CD4-positive, alpha-beta T cell (primary cell): ENCODE measurements at regions not wholly inside any gene's neighbourhood (a gene's known extent, or its start where the extent isn't known, plus 50 kb on each side); places are given as distances from the start of the nearest gene placed in this dataset.

Experiments
- ATAC-seq: fragments of 200-7000 bp; cut with Tn5 transposase; one replicate; pipeline ENCODE4 v1.10.0; 2022; ENCODE audit warnings: mild to moderate bottlenecking; ENCODE audit not compliant: poor library complexity
- CTCF ChIA-PET: fragments of 350-600 bp; sonication (Branson Sonifier 250); formaldehyde crosslinking; loops from one replicate; lab custom pipeline; 2021; ENCODE audit warnings: antibody characterized with exemption, inconsistent platforms; lab: Charles Lee
- POLR2A ChIA-PET: fragments of 350-600 bp; sonication (Branson Sonifier 250); formaldehyde crosslinking; loops from one replicate; lab custom pipeline; 2021; ENCODE audit warnings: antibody characterized with exemption, inconsistent platforms; lab: Charles Lee
- DNase-seq, 14 experiments: peaks; one replicate each; pipeline ENCODE4 v3.0.0-alpha.2; 2013 to 2020; ENCODE audit warnings: mixed read lengths in 2 of 14
- H3K27ac ChIP-seq, 2 donors: one replicate each; pipeline versions ENCODE4 v1.5.1 to v1.7.0; 2013; ENCODE audit warnings: low read length in 2 of 2, low read depth in 1 of 2, mild to moderate bottlenecking in 1 of 2
- H3K27me3 ChIP-seq, 2 experiments: 1 replicate in 1 of 2; 2 replicates in 1 of 2; pipeline versions ENCODE4 v1.6.1 to v1.7.0; 2013; ENCODE audit warnings: low read length in 2 of 2, control low read depth in 1 of 2, mild to moderate bottlenecking in 1 of 2, moderate library complexity in 1 of 2; ENCODE audit not compliant: insufficient read depth in 2 of 2, control insufficient read depth in 1 of 2
- H3K36me3 ChIP-seq: one replicate; pipeline ENCODE4 v1.6.1; 2013; ENCODE audit warnings: low read length, control low read depth; ENCODE audit not compliant: insufficient read depth
- H3K4me1 ChIP-seq: one replicate; pipeline ENCODE4 v1.6.1; 2013; ENCODE audit warnings: low read length, control low read depth; ENCODE audit not compliant: insufficient read depth
- H3K4me3 ChIP-seq: one replicate; pipeline ENCODE4 v1.5.1; 2013; ENCODE audit warnings: mild to moderate bottlenecking, low read length, moderate library complexity
- H3K9me3 ChIP-seq, 2 experiments: 1 replicate in 1 of 2; 2 replicates in 1 of 2; pipeline versions ENCODE4 v1.6.1 to v1.7.0; 2013; ENCODE audit warnings: low read length in 2 of 2, mild to moderate bottlenecking in 2 of 2, control low read depth in 1 of 2, moderate library complexity in 1 of 2; ENCODE audit not compliant: control insufficient read depth in 1 of 2, insufficient read depth in 1 of 2
- H3K27ac Mint-ChIP-seq: one replicate; pipeline ENCODE4 v1.8.0; 2020; ENCODE audit warnings: mixed read lengths
- H3K27me3 Mint-ChIP-seq: one replicate; pipeline ENCODE4 v1.8.0; 2021; ENCODE audit warnings: mixed read lengths
- H3K36me3 Mint-ChIP-seq: one replicate; pipeline ENCODE4 v1.8.0; 2021; ENCODE audit warnings: low read depth, mixed read lengths
- H3K4me1 Mint-ChIP-seq: one replicate; pipeline ENCODE4 v1.8.0; 2021; ENCODE audit warnings: low read depth, mixed read lengths
- H3K4me3 Mint-ChIP-seq: one replicate; pipeline ENCODE4 v1.8.0; 2020; ENCODE audit warnings: mild to moderate bottlenecking, mixed read lengths
- H3K9me3 Mint-ChIP-seq: one replicate; pipeline ENCODE4 v1.8.0; 2020; ENCODE audit warnings: mixed read lengths
- intact Hi-C, 2 experiments: fragments of 100-400 bp; cut with DNase I in 1 of 2; cut with micrococcal nuclease in 1 of 2; formaldehyde crosslinking; loops; one replicate each; pipeline versions ENCODE4 v1.15.1 to v1.9.0; 2023 to 2025; cut with DNase I, micrococcal nuclease
- TF ChIP-seq, protein P1 (sequence below): fragments of 200-600 bp; IDR thresholded peaks from one replicate; pipeline ENCODE4 v1.8.0; 2022; ENCODE audit warnings: antibody characterized with exemption, mild to moderate bottlenecking

DNA sequence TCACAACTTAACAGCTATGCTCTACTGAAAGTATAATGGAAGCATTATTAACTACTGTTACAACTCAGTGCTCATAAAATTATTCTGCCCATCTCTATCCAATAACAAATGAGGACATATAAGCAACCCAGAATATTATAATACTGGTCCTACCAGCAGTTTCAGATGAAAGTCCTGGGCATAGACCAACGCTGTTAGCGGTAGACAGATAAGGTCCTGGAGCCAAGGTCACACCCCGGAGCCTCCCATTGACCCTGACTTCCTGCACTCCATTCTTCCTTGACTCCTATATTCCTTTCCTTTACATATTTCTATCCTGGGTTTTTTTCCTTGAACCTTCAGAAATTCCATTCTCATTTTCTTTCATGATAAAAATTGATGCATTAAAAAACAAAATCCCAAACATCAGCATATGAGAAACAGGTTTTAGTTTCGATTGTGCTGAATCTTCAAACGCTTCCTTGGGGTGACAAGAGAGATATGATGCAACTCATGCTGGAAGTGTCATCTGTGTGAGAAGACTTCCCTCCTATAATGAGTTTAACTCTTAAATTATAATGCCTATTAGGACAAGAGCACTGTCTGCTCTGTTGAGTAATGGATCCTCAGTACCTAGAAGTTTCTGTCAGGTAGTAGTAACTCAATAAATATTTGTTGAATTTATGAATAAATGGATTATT, 831.1 kb downstream of the LRRIQ3 start:
- H3K36me3 Mint-ChIP-seq: no peaks in the 10 kb centered on the region
- H3K9me3 Mint-ChIP-seq: peaks cover 13% of the 10 kb centered on the region
- no peaks in the 10 kb centered on the region for H3K4me1 Mint-ChIP-seq
- H3K27ac ChIP-seq: no peak overlapping the region
- H3K36me3 ChIP-seq: no peaks in the 10 kb centered on the region
- POLR2A ChIA-PET: no interaction called here
- H3K27ac Mint-ChIP-seq: no peak overlapping the region
- TF ChIP-seq, protein P1, sequence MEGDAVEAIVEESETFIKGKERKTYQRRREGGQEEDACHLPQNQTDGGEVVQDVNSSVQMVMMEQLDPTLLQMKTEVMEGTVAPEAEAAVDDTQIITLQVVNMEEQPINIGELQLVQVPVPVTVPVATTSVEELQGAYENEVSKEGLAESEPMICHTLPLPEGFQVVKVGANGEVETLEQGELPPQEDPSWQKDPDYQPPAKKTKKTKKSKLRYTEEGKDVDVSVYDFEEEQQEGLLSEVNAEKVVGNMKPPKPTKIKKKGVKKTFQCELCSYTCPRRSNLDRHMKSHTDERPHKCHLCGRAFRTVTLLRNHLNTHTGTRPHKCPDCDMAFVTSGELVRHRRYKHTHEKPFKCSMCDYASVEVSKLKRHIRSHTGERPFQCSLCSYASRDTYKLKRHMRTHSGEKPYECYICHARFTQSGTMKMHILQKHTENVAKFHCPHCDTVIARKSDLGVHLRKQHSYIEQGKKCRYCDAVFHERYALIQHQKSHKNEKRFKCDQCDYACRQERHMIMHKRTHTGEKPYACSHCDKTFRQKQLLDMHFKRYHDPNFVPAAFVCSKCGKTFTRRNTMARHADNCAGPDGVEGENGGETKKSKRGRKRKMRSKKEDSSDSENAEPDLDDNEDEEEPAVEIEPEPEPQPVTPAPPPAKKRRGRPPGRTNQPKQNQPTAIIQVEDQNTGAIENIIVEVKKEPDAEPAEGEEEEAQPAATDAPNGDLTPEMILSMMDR: no peak
- CTCF ChIA-PET: no interaction called here
- intact Hi-C loops: no loop called here
- H3K4me1 ChIP-seq: no peaks in the 10 kb centered on the region
- H3K27me3 Mint-ChIP-seq: no peaks in the 10 kb centered on the region
- no peak overlapping the region for H3K4me3 Mint-ChIP-seq
- H3K4me3 ChIP-seq: no peak overlapping the region
- DNase-seq (no peak), ATAC-seq (no peak)
- peaks cover 0 to 7% of the 10 kb centered on the region in 2 experiments for H3K9me3 ChIP-seq
- H3K27me3 ChIP-seq: no peaks in the 10 kb centered on the region

GRCh38 chr1:73359001-73359400, 839.0 kb downstream of the LRRIQ3 start:
- POLR2A ChIA-PET: no interaction called here
- intact Hi-C loops: no loop called here
- no peaks in the 10 kb centered on the region for H3K36me3 ChIP-seq
- no peak overlapping the region for H3K27ac ChIP-seq
- Mint-ChIP-seq H3K4me3 (no peak overlapping the region), H3K27me3 (no peaks in the 10 kb centered on the region), H3K27ac (no peak overlapping the region), H3K4me1 (no peaks in the 10 kb centered on the region), H3K36me3 (no peaks in the 10 kb centered on the region), H3K9me3 (peaks cover 27% of the 10 kb centered on the region)
- TF ChIP-seq, protein P1: no peak
- no peaks in the 10 kb centered on the region for H3K4me1 ChIP-seq
- CTCF ChIA-PET: no interaction called here
- no peak overlapping the region for H3K4me3 ChIP-seq
- H3K9me3 ChIP-seq: peaks cover 0 to 7% of the 10 kb centered on the region in 2 experiments
- H3K27me3 ChIP-seq: no peaks in the 10 kb centered on the region
- no peak for DNase-seq
- ATAC-seq: no peak

GRCh38 chr1:73356485-73356884, 841.5 kb downstream of the LRRIQ3 start:
- Mint-ChIP-seq H3K9me3 (peaks cover 24% of the 10 kb centered on the region), H3K4me3 (no peak overlapping the region), H3K4me1 (no peaks in the 10 kb centered on the region), H3K36me3 (no peaks in the 10 kb centered on the region), H3K27me3 (no peaks in the 10 kb centered on the region), H3K27ac (no peak overlapping the region)
- no peaks in the 10 kb centered on the region for H3K4me1 ChIP-seq
- intact Hi-C loops: no loop called here
- H3K27ac ChIP-seq: no peak overlapping the region
- H3K9me3 ChIP-seq: peaks cover 0 to under 1% of the 10 kb centered on the region in 2 experiments
- ChIA-PET POLR2A (no interaction called here), CTCF (no interaction called here)
- TF ChIP-seq, protein P1: no peak
- ATAC-seq (no peak), DNase-seq (no peak)
- no peaks in the 10 kb centered on the region for H3K27me3 ChIP-seq
- no peak overlapping the region for H3K4me3 ChIP-seq
- no peaks in the 10 kb centered on the region for H3K36me3 ChIP-seq
